ENCODE measurements at regions not wholly inside any gene's neighbourhood (a gene's known extent, or its start where the extent isn't known, plus 50 kb on each side); places are given as distances from the start of the nearest gene placed in this dataset.

- DNase-seq = no peak
These were observed 165.5 kb downstream of the FBLN2 start for GRCh38 chr3:13714251-13714916.

GRCh38 chr3:13713396-13713795 lies 164.5 kb downstream of the FBLN2 start:
- DNase-seq = no peak

DNA sequence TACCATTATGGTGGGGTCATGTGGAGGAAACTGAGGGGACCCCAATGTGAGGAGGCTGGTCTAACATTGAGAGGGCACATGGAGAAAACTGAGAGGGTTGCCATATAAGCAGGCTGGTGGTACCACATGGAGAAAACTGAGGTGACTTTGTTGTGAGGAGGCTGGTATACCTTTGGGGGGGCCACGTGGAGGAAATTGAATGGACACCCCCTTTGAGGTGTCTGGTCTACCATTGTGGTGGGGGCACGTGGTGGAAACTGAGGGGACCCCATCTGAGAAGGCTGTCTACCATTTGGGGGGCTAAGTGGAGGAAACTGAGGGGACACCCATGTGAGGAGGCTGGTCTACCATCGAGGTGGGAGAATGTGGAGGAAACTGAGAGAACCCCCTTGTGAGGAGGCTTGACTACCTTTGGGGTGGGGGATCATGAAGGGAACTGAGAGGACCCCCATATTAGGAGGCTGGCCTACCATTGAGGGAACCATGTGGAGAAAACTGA lies 163.8 kb downstream of the FBLN2 start:
- no peak for DNase-seq

DNA sequence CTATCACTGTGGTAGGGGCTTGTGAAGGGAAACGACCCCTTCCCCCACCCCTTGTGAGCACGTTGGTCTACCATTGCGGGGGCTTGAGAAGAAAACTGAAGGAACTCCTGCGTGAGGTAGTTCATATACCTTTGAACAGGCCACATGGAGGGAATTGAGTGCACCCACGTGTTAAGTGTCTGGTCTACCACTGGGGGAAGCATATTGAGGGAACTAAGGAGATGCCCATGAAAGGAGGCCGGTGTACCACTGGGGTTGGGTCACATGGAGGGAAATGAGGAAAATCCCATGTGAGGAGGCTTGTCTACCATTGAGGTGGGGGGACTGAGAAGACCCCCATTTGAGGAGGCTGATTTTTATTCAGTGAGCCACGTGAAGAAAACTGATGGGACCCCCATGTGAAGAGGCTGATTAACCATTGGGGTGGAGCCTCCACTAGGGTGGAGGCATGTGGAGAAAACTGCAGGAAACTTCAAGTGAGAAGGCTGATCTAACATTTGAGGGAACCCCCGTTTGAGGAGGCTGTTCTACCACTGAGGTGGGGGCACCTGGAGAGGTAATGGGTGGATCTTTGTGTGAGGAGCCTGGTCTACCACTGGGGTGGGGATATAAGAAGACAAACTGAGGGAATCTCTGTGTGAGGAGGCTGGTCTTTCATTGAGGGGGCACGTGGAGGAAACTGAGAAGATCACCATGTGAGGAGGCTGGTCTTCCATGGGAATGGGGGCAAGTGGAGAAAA lies 163.2 kb downstream of the FBLN2 start:
- no peak for DNase-seq

DNA sequence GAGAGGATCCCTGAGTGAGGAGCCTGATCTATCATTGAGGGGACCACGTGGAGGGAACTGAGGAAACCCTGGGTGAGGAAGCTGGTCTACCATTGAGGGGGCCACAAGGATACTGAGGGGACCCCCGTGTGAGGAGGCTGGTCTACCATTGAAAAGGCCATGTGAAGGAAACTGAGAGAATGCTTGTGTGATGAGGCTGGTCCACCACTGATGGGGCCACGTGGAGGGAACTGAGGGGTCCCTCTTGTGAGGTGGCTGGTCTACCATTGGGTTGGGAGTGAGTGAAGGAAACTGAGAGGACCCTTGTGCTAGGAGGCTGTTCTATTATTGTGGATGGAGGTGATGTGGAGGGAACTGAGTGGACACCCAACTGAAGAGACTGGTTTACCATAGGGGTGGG lies 161.3 kb downstream of the FBLN2 start:
- no peak for DNase-seq

DNA sequence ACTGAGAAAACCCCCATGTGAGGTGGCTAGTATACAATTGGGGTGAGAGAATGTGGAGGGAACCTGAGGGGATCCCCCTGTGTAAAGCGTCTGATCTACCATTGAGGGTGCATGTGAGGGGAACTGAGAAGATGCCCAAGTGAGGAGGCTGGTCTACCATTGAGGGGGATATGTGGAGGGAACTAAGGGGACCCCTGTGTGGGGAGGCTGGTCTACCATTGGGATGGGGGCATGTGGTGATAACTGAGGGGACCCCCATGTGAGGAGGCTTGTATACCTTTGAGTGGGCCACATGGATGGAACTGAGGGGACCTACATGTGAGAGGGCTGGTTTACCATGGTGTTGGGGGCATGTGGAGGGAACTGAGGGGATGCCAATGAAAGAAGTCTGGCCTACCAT lies 160.8 kb downstream of the FBLN2 start:
- DNase-seq = no peak

- DNase-seq = no peak
These were observed 160.1 kb downstream of the FBLN2 start for GRCh38 chr3:13708871-13709595.

DNA sequence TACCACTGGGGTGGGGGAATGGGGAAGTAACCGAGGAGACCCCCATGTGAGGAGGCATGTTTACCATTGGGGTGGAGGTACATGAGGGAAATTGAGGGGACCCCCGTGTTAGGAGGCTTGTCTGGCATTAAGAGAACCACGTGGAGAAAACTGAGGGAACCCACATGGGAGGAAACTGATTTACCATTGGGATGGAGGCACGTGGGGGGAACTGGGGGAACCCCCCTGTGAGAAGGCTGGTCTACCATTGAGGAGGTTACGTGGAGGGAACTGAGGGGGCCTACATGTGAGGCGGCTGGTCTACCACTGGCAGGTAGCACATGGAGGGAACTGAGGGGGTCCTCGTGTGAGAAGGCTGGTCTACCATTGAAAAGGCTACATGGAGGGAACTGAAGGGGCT lies 159.4 kb downstream of the FBLN2 start:
- no peak for DNase-seq

GRCh38 chr3:13707456-13707855 lies 158.5 kb downstream of the FBLN2 start:
- DNase-seq = no peak

GRCh38 chr3:13706886-13707285 lies 158.0 kb downstream of the FBLN2 start:
- no peak for DNase-seq

- DNase-seq = no peak
These were observed 157.5 kb downstream of the FBLN2 start for GRCh38 chr3:13706451-13706850.

GRCh38 chr3:13705702-13706280 lies 156.9 kb downstream of the FBLN2 start:
- no peak for DNase-seq

- peak; percentile 1 for DNase-seq
These were observed 156.1 kb downstream of the FBLN2 start for GRCh38 chr3:13705051-13705450.

- no peak for DNase-seq
These were observed 155.2 kb downstream of the FBLN2 start for GRCh38 chr3:13704174-13704573.

- DNase-seq = no peak
These were observed 154.1 kb downstream of the FBLN2 start for GRCh38 chr3:13703071-13703470.

- DNase-seq = no peak
These were observed 153.4 kb downstream of the FBLN2 start for GRCh38 chr3:13702286-13702685.

DNA sequence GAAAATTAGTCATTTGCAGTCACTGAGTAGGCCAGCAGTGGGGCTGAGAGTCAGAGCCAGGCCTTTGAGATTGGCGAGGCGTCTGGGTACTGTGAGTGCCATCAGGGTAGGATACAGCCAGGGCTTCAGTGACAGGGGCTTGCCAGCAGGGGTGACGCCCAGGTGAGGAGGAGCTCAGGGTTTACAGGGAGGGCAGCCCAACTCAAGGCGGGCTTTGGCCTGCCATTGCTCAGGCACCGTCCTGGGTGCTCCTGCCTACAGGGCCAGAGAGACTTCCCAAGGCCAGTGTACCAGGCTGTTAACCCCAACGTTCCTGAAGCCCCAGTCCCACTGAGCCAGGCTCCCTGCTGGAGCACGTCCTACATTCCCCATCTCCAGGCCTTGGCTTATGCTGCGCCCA lies 152.0 kb downstream of the FBLN2 start:
- no peak for DNase-seq

DNA sequence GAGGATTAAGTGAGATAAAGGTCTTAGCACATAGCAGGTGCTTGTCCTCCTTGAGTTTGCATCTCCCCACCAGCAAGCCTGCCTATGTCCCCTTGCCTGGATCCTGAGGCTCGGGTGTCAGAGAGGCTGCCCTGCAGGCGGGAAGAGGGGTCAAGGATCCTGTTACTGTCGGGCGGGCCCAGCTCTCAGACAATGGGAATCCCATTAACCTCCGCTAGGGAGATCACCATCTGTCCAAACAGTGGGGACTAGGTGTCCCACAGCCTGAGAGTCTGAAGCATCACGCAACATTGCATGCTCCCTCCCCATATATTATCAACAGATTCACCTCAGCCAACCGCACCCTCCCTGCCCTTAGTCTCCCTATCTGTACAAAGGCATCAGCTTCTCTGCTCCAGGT lies 151.4 kb downstream of the FBLN2 start:
- DNase-seq = no peak

GRCh38 chr3:13696699-13697098 lies 147.8 kb downstream of the FBLN2 start:
- DNase-seq = no peak

- no peak for DNase-seq
These were observed 144.5 kb downstream of the FBLN2 start for GRCh38 chr3:13693441-13693840.

- DNase-seq = no peak
These were observed 141.7 kb downstream of the FBLN2 start for GRCh38 chr3:13690636-13691035.

DNA sequence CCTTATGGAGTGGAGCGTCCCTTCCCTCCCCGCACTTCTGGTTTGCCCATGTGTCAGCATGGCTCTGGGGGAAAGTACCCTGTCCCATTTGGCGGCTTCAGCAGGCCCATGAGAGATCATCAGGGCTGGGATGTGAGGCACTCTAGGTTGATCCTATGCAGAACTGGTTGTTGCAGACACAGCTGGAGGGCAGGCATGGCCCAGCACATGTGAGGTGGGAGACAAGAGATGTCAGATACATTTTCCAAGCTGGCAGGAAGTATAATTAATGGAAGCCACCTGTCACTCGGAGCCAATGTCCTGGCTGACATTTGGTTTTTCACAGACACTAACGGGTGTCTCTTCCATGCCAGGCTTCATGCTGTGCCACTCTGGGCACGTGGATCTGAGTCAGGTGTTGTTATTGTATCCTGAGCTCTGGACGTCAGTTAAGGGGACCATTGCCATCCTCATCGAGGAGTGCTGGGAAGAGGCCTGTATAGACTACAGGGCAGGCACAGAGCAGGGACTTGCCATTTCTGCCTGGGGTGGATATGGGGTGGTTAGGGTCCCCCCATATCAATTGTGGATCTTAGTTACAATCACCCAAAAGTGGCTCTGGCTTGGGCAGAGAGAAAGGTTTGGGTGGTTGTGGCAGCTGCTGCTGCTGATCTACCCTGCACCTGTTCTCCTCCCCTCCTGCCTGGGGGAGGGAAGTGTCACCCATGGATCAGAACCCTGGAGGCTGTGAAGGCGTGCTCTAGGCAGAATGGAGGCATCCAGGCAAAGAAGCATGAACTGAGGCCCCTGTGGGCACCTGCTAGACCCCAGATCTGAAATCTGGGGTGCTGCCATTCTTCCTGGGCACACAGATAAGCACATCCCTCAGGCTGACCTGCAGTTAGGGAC lies 140.7 kb downstream of the FBLN2 start:
- no peak for DNase-seq

Data from activated gamma-delta T cell treated with Interleukin-2 at 50 U/mL for 16 hours (primary cell).